OCI-LY7 (cell line): ENCODE measurements at regions not wholly inside any gene's neighbourhood (a gene's known extent, or its start where the extent isn't known, plus 50 kb on each side); places are given as distances from the start of the nearest gene placed in this dataset.

Source experiments
- BruUV-seq: library from RNA; stranded (reverse); fragments of 400-500 nt; replicated peaks from 2 replicates; lab custom pipeline; 2021; lab: Mats Ljungman, UMichigan
- CTCF ChIA-PET: fragments of 300-600 bp; sonication (Branson Sonifier 250); formaldehyde crosslinking; loops from one replicate; lab custom pipeline; 2022; ENCODE audit warnings: antibody characterized with exemption; ENCODE audit not compliant: unreplicated experiment; lab: Charles Lee
- POLR2A ChIA-PET: fragments of 300-600 bp; sonication (Branson Sonifier 250); formaldehyde crosslinking; loops from one replicate; lab custom pipeline; 2022; ENCODE audit warnings: antibody characterized with exemption; lab: Charles Lee
- DNase-seq: peaks from one replicate; pipeline ENCODE4 v3.0.0-alpha.2; 2015; ENCODE audit warnings: low spot score
- H2AFZ ChIP-seq: fragments of 200-600 bp; sonication (generic), shearing (Covaris generic); 2 replicates; pipeline ENCODE4 v1.6.1; 2014; ENCODE audit warnings: mild to moderate bottlenecking, antibody characterized with exemption, low read length, moderate library complexity
- H3K27ac ChIP-seq: fragments of 200-600 bp; sonication (generic); 2 replicates; pipeline ENCODE4 v1.5.1; 2014; ENCODE audit warnings: mixed run types, low read depth, mild to moderate bottlenecking, moderate library complexity, low read length, inconsistent platforms; ENCODE audit not compliant: poor library complexity, severe bottlenecking
- H3K36me3 ChIP-seq: fragments of 200-600 bp; sonication (generic); 2 replicates; pipeline ENCODE4 v1.6.1; 2014; ENCODE audit warnings: mild to moderate bottlenecking, antibody characterized with exemption, low read length, moderate library complexity, mixed read lengths; ENCODE audit not compliant: insufficient read depth
- H3K4me1 ChIP-seq: fragments of 200-600 bp; sonication (generic); 2 replicates; pipeline ENCODE4 v1.5.1; 2014; ENCODE audit warnings: mild to moderate bottlenecking, low read length; ENCODE audit not compliant: insufficient read depth, poor library complexity, severe bottlenecking
- H3K4me2 ChIP-seq: fragments of 200-600 bp; sonication (generic); 2 replicates; pipeline ENCODE4 v1.6.1; 2014; ENCODE audit warnings: mild to moderate bottlenecking, low read length
- H3K4me3 ChIP-seq: fragments of 200-600 bp; sonication (generic); 2 replicates; pipeline ENCODE4 v1.5.1; 2014; ENCODE audit warnings: mild to moderate bottlenecking, low read depth, low read length; ENCODE audit not compliant: poor library complexity, severe bottlenecking
- H3K79me2 ChIP-seq: fragments of 200-600 bp; sonication (generic); 2 replicates; pipeline ENCODE4 v1.6.1; 2016; ENCODE audit warnings: low read depth, mild to moderate bottlenecking, low read length, moderate library complexity, mixed read lengths; ENCODE audit not compliant: insufficient read depth
- H3K9me2 ChIP-seq: fragments of 200-600 bp; sonication (generic); 2 replicates; pipeline ENCODE4 v1.6.1; 2016; ENCODE audit warnings: mild to moderate bottlenecking, low read length, mixed read lengths; ENCODE audit not compliant: insufficient read depth
- H3K9me3 ChIP-seq: fragments of 200-600 bp; sonication (generic); 2 replicates; pipeline ENCODE4 v1.6.1; 2014; ENCODE audit warnings: mild to moderate bottlenecking, mixed run types, low read length, mixed read lengths
- H4K20me1 ChIP-seq: fragments of 200-600 bp; sonication (generic); 2 replicates; pipeline ENCODE4 v1.6.1; 2014; ENCODE audit warnings: mild to moderate bottlenecking, antibody characterized with exemption, low read length, moderate library complexity, mixed read lengths; ENCODE audit not compliant: insufficient read depth
- CTCF ChIP-seq: fragments of 200-600 bp; sonication (generic); conservative IDR thresholded peaks from 2 replicates; pipeline ENCODE4 v1.5.1; 2014; ENCODE audit warnings: mild to moderate bottlenecking, antibody characterized with exemption, low read length, moderate library complexity, mixed read lengths
- EZH2phosphoT487 ChIP-seq: fragments of 200-600 bp; sonication (generic); IDR thresholded peaks from 2 replicates; pipeline ENCODE4 v1.6.1; 2018; ENCODE audit warnings: low read depth, borderline replicate concordance, mild to moderate bottlenecking, mixed run types, antibody characterized with exemption, low read length, moderate library complexity, mixed read lengths
- intact Hi-C: fragments of 100-400 bp; cut with micrococcal nuclease; formaldehyde crosslinking; loops from one replicate; pipeline ENCODE4 v1.10.0; 2022; ENCODE audit not compliant: unreplicated experiment

DNA sequence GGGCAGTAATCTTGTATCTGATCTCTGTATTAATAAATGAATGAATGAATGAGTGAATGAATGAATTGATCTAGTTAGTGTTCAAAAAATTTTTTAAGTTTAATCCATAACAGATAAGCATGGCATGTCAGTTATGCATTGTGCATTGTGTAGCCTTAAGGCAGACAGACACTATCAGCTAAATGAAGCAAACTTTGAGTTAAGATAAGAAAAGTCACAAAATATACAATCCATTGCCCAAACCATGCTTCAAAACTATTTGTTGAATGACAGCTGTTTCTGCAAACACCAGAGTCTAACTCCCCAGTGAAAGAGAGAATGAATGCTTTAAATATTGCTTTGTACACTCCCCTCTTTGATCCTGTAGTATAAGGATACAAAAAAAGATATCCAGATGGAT, 314.3 kb upstream of the ETAA1 start:
- H2AFZ ChIP-seq = no peak overlapping the region
- DNase-seq = no peak
- ChIA-PET POLR2A (no interaction called here), CTCF (no interaction called here)
- TF ChIP-seq EZH2phosphoT487 (no peak), CTCF (no peak)
- BruUV-seq = no TSS peak
- H3K4me1 ChIP-seq = no peaks in the 10 kb centered on the region
- H4K20me1 ChIP-seq = no peaks in the 10 kb centered on the region
- no peaks in the 10 kb centered on the region for H3K79me2 ChIP-seq
- no peak overlapping the region for H3K4me3 ChIP-seq
- no peaks in the 10 kb centered on the region for H3K9me3 ChIP-seq
- H3K36me3 ChIP-seq = no peaks in the 10 kb centered on the region
- H3K27ac ChIP-seq = no peak overlapping the region
- no peaks in the 10 kb centered on the region for H3K9me2 ChIP-seq
- H3K4me2 ChIP-seq = no peak overlapping the region
- intact Hi-C loops = no loop called here

- BruUV-seq = no TSS peak
- Histone ChIP-seq H3K9me2 (no peaks in the 10 kb centered on the region), H3K79me2 (no peaks in the 10 kb centered on the region), H4K20me1 (no peaks in the 10 kb centered on the region), H3K27ac (no peak overlapping the region), H3K9me3 (no peaks in the 10 kb centered on the region), H3K36me3 (no peaks in the 10 kb centered on the region), H3K4me1 (no peaks in the 10 kb centered on the region), H3K4me3 (no peak overlapping the region), H2AFZ (no peak overlapping the region), H3K4me2 (no peak overlapping the region)
- POLR2A ChIA-PET = no interaction called here
- DNase-seq = no peak
- CTCF ChIA-PET = no interaction called here
- no peak for TF ChIP-seq EZH2phosphoT487
- no peak for TF ChIP-seq CTCF
- intact Hi-C loops = no loop called here
Observed at GRCh38 chr2:67083951-67084350, 313.2 kb upstream of the ETAA1 start.

DNA sequence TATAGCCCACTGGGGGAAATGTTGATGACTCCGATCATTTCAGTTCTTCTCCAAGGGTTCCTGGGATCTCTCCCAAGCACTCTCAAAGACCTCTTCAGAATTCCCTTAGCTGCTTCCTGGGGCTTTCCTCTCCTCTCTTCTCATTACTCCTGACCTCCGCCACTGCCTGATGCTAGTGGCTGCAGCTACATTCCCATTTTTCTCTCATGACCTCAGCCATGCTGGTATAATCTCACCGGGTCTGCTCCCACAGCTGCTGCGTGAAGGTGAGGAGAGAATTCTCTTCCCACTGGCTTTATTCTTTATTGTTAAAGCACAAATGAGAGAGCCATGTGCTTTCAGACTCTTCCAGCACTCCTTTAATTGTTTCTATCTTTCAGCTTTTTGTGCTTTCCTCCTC, 312.0 kb upstream of the ETAA1 start:
- H3K4me2 ChIP-seq = no peak overlapping the region
- H3K9me3 ChIP-seq = no peaks in the 10 kb centered on the region
- no peak overlapping the region for H3K4me3 ChIP-seq
- H3K27ac ChIP-seq = no peak overlapping the region
- no peaks in the 10 kb centered on the region for H4K20me1 ChIP-seq
- no peak for TF ChIP-seq EZH2phosphoT487
- TF ChIP-seq CTCF = no peak
- no peaks in the 10 kb centered on the region for H3K79me2 ChIP-seq
- no peaks in the 10 kb centered on the region for H3K36me3 ChIP-seq
- DNase-seq = no peak
- ChIA-PET POLR2A (no interaction called here), CTCF (no interaction called here)
- no peaks in the 10 kb centered on the region for H3K9me2 ChIP-seq
- H3K4me1 ChIP-seq = no peaks in the 10 kb centered on the region
- intact Hi-C loops = no loop called here
- H2AFZ ChIP-seq = no peak overlapping the region
- no TSS peak for BruUV-seq
